DMS153 treated with DMSO at 0.1 percent for 48 hours (cell line): ENCODE measurements at regions not wholly inside any gene's neighbourhood (a gene's known extent, or its start where the extent isn't known, plus 50 kb on each side); places are given as distances from the start of the nearest gene placed in this dataset.

Experiments
- DNase-seq: peaks from one replicate; lab custom pipeline; 2025; ENCODE audit not compliant: unreplicated experiment; lab: John Stamatoyannopoulos, UW

- no peak for DNase-seq
Measured at GRCh38 chr2:128733450-128733849, 414.8 kb upstream of the HS6ST1 start.

GRCh38 chr2:128734521-128735295, 416.0 kb upstream of the HS6ST1 start:
- no peak for DNase-seq

- no peak for DNase-seq
Measured at GRCh38 chr2:128735296-128735960, 416.8 kb upstream of the HS6ST1 start.

GRCh38 chr2:128736046-128736688, 417.5 kb upstream of the HS6ST1 start:
- DNase-seq: no peak

GRCh38 chr2:128736689-128737545, 418.2 kb upstream of the HS6ST1 start:
- peak; percentile 43 for DNase-seq

- no peak for DNase-seq
Measured at GRCh38 chr2:128737546-128737826, 418.8 kb upstream of the HS6ST1 start.

GRCh38 chr2:128738446-128739110, 419.9 kb upstream of the HS6ST1 start:
- DNase-seq: no peak

- no peak for DNase-seq
Measured at GRCh38 chr2:128742467-128742866, 423.8 kb upstream of the HS6ST1 start.

- DNase-seq: no peak
Measured at GRCh38 chr2:128745946-128746345, 427.3 kb upstream of the HS6ST1 start.

- no peak for DNase-seq
Measured at GRCh38 chr2:128746356-128746755, 427.7 kb upstream of the HS6ST1 start.

GRCh38 chr2:128748336-128748735, 429.7 kb upstream of the HS6ST1 start:
- no peak for DNase-seq

GRCh38 chr2:128748835-128749605, 430.4 kb upstream of the HS6ST1 start:
- no peak for DNase-seq

GRCh38 chr2:128750328-128751165, 431.9 kb upstream of the HS6ST1 start:
- DNase-seq: no peak

GRCh38 chr2:128751746-128752145, 433.1 kb upstream of the HS6ST1 start:
- no peak for DNase-seq

- no peak for DNase-seq
Measured at GRCh38 chr2:128752691-128753263, 434.1 kb upstream of the HS6ST1 start.

- no peak for DNase-seq
Measured at GRCh38 chr2:128753321-128753720, 434.7 kb upstream of the HS6ST1 start.

GRCh38 chr2:128753800-128754199, 435.1 kb upstream of the HS6ST1 start:
- no peak for DNase-seq

- DNase-seq: peak; percentile 61
Measured at GRCh38 chr2:128754246-128754724, 435.6 kb upstream of the HS6ST1 start.
